HL-60/S4 (cell line): ENCODE measurements at regions not wholly inside any gene's neighbourhood (a gene's known extent, or its start where the extent isn't known, plus 50 kb on each side); places are given as distances from the start of the nearest gene placed in this dataset.

Experiments
- in situ Hi-C: fragments of 300-500 bp; cut with MboI; formaldehyde crosslinking; loops from 2 replicates; pipeline ENCODE4 v1.14.3; 2022; ENCODE audit warnings: low sequenced_read_pairs

- in situ Hi-C loops: no loop called here
These were observed 201.4 kb downstream of the SOCS6 start for GRCh38 chr18:70489986-70490933.

GRCh38 chr18:70489571-70489970, 200.7 kb downstream of the SOCS6 start:
- in situ Hi-C loops: no loop called here

GRCh38 chr18:70469916-70470315, 181.1 kb downstream of the SOCS6 start:
- in situ Hi-C loops: no loop called here

- in situ Hi-C loops: no loop called here
These were observed 180.2 kb downstream of the SOCS6 start for GRCh38 chr18:70468861-70469547.

- in situ Hi-C loops: no loop called here
These were observed 175.7 kb downstream of the SOCS6 start for GRCh38 chr18:70464343-70465114.

- in situ Hi-C loops: no loop called here
These were observed 174.2 kb downstream of the SOCS6 start for GRCh38 chr18:70463085-70463484.

GRCh38 chr18:70462078-70462439, 173.2 kb downstream of the SOCS6 start:
- in situ Hi-C loops: no loop called here

- in situ Hi-C loops: no loop called here
These were observed 172.7 kb downstream of the SOCS6 start for GRCh38 chr18:70461323-70462077.

- in situ Hi-C loops: loop anchor here (10.0 kb wide), 1 partner anchor 265 kb away; no protein-coding TSS in a partner anchor
These were observed 170.9 kb downstream of the SOCS6 start for GRCh38 chr18:70459731-70460130.

GRCh38 chr18:70459251-70459650, 170.4 kb downstream of the SOCS6 start:
- in situ Hi-C loops: loop anchor here (10.0 kb wide), 1 partner anchor 264 kb away; no protein-coding TSS in a partner anchor

- in situ Hi-C loops: loop anchor here (10.0 kb wide), 1 partner anchor 263 kb away; no protein-coding TSS in a partner anchor
These were observed 168.9 kb downstream of the SOCS6 start for GRCh38 chr18:70457788-70458187.

GRCh38 chr18:70457223-70457622, 168.4 kb downstream of the SOCS6 start:
- in situ Hi-C loops: loop anchor here (10.0 kb wide), 1 partner anchor 262 kb away; no protein-coding TSS in a partner anchor

GRCh38 chr18:70456376-70456775, 167.5 kb downstream of the SOCS6 start:
- in situ Hi-C loops: loop anchor here (10.0 kb wide), 1 partner anchor 262 kb away; no protein-coding TSS in a partner anchor

- in situ Hi-C loops: loop anchor here (10.0 kb wide), 1 partner anchor 261 kb away; no protein-coding TSS in a partner anchor
These were observed 166.9 kb downstream of the SOCS6 start for GRCh38 chr18:70455731-70456130.

GRCh38 chr18:70454704-70455322, 166.0 kb downstream of the SOCS6 start:
- in situ Hi-C loops: loop anchor here (10.0 kb wide), 1 partner anchor 260 kb away; no protein-coding TSS in a partner anchor

GRCh38 chr18:70453058-70453775, 164.4 kb downstream of the SOCS6 start:
- in situ Hi-C loops: loop anchor here (10.0 kb wide), 1 partner anchor 258 kb away; no protein-coding TSS in a partner anchor

GRCh38 chr18:70452501-70452900, 163.7 kb downstream of the SOCS6 start:
- in situ Hi-C loops: loop anchor here (10.0 kb wide), 1 partner anchor 258 kb away; no protein-coding TSS in a partner anchor

- in situ Hi-C loops: loop anchor here (10.0 kb wide), 1 partner anchor 256 kb away; no protein-coding TSS in a partner anchor
These were observed 161.8 kb downstream of the SOCS6 start for GRCh38 chr18:70450426-70451253.
